ENCODE measurements at regions not wholly inside any gene's neighbourhood (a gene's known extent, or its start where the extent isn't known, plus 50 kb on each side); places are given as distances from the start of the nearest gene placed in this dataset.

DNA sequence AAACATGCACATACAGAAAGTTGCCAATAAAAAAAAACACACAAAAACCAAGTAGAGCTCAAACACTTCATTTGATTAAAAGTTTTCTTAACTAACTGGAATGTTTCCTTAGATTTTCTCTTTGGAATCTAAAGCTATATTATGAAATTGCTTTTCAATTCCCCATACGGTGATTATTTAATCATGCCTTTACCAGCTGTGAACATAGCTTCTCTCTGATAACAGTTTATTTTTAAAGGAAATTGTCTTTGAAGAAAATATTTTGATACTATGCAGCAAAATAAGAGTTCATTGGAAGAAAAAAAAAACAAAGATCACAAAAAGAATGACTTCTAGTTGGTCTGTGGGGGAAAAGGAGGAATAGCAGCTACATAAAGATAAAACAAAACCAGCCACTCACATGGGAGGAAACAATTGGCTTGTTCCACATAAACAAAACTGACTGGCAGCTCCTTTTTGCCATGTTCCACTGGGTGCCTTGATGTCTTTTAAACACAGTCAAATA is 71.4 kb downstream of the BMP4 start:
- ChIA-PET POLR2A (no interaction called here), CTCF (no interaction called here)
- TF ChIP-seq, protein P1, sequence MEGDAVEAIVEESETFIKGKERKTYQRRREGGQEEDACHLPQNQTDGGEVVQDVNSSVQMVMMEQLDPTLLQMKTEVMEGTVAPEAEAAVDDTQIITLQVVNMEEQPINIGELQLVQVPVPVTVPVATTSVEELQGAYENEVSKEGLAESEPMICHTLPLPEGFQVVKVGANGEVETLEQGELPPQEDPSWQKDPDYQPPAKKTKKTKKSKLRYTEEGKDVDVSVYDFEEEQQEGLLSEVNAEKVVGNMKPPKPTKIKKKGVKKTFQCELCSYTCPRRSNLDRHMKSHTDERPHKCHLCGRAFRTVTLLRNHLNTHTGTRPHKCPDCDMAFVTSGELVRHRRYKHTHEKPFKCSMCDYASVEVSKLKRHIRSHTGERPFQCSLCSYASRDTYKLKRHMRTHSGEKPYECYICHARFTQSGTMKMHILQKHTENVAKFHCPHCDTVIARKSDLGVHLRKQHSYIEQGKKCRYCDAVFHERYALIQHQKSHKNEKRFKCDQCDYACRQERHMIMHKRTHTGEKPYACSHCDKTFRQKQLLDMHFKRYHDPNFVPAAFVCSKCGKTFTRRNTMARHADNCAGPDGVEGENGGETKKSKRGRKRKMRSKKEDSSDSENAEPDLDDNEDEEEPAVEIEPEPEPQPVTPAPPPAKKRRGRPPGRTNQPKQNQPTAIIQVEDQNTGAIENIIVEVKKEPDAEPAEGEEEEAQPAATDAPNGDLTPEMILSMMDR (IDR thresholded peaks at IDR 0.05; ENCODE audit: insufficient read depth, low read depth, low read length) = no peak
- Histone ChIP-seq H3K36me3 (ENCODE audit: control insufficient read depth, insufficient read depth, low read length) (no peaks in the 10 kb centered on the region), H3K27me3 (ENCODE audit: control insufficient read depth, insufficient read depth, low read length) (no peaks in the 10 kb centered on the region), H3K4me3 (ENCODE audit: low read depth, low read length) (no peak overlapping the region)
- DNase-seq (ENCODE audit: low read depth) = no peak

DNA sequence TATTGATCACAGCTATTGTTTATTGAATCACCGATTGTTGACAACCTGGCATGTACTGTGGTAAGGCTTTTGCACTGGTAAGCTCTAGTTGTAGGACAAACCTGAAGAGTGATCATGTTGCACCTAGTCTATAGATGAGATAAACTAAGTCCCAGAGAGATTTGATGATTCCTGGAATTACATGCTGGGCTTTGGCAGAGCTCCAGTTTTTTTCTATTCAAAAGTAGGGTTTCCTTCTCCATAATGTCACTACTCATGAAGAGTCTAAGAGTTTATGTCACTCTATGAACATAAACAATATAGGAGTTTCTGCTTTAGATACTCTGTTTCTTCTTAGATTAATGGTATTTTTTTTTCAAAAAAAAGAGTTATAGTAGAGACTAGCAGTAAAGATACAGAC is 72.0 kb downstream of the BMP4 start:
- no peak for DNase-seq (ENCODE audit: low read depth)
- ChIA-PET CTCF (no interaction called here), POLR2A (no interaction called here)
- H3K4me3 ChIP-seq (ENCODE audit: low read depth, low read length) = no peak overlapping the region
- no peaks in the 10 kb centered on the region for H3K36me3 ChIP-seq (ENCODE audit: control insufficient read depth, insufficient read depth, low read length)
- TF ChIP-seq, protein P1 (IDR thresholded peaks at IDR 0.05; ENCODE audit: insufficient read depth, low read depth, low read length) = no peak
- no peaks in the 10 kb centered on the region for H3K27me3 ChIP-seq (ENCODE audit: control insufficient read depth, insufficient read depth, low read length)

DNA sequence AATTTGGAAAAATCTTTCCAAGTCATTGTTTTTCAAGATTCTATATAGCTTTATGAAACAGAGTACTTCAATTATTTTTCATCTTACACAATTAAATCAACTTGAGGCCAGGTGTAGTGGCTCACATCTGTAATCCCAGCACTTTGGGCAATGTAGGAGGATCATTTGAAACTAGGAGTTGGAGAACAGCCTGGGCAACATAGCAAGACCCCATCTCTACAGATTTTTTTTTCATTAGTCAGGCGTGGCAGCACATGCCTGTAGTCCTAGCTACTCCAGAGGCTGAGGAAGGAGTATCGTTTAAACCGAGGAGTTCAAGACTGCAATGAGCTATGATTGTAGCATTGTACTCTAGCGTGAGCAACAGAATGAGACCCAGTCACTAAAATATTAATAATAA is 72.9 kb downstream of the BMP4 start:
- Histone ChIP-seq H3K36me3 (ENCODE audit: control insufficient read depth, insufficient read depth, low read length) (no peaks in the 10 kb centered on the region), H3K4me3 (ENCODE audit: low read depth, low read length) (no peak overlapping the region), H3K27me3 (ENCODE audit: control insufficient read depth, insufficient read depth, low read length) (no peaks in the 10 kb centered on the region)
- no peak for DNase-seq (ENCODE audit: low read depth)
- ChIA-PET CTCF (interaction anchor here (0.8 kb wide), 1 partner anchor 73 kb away, joined by 4 read pairs; no protein-coding TSS in a partner anchor), POLR2A (no interaction called here)
- TF ChIP-seq, protein P1 (IDR thresholded peaks at IDR 0.05; ENCODE audit: insufficient read depth, low read depth, low read length) = no peak

GRCh38 chr14:53882684-53883083 is 73.9 kb downstream of the BMP4 start:
- ChIA-PET POLR2A (no interaction called here), CTCF (no interaction called here)
- TF ChIP-seq, protein P1 (IDR thresholded peaks at IDR 0.05; ENCODE audit: insufficient read depth, low read depth, low read length) = no peak
- no peaks in the 10 kb centered on the region for H3K36me3 ChIP-seq (ENCODE audit: control insufficient read depth, insufficient read depth, low read length)
- no peak for DNase-seq (ENCODE audit: low read depth)
- H3K27me3 ChIP-seq (ENCODE audit: control insufficient read depth, insufficient read depth, low read length) = no peaks in the 10 kb centered on the region
- no peak overlapping the region for H3K4me3 ChIP-seq (ENCODE audit: low read depth, low read length)

DNA sequence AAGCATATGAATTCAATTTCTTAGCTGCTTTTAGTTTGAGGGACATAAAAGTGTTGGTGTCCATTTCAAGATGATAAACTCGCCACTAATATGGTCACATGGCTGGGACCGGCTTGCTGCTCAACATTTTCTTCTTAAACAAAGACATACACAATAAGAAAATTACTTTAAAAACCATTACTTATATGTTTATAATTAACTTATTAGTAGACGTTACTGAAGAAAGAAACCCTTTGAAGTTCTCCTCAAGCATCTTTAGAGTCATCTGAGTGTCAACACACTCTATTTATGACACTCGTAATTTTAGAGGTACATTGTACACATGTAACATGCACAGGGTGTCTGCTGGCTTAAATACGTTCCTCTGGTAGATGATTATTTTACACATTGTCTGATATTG is 74.7 kb downstream of the BMP4 start:
- DNase-seq (ENCODE audit: low read depth) = no peak
- no peak overlapping the region for H3K4me3 ChIP-seq (ENCODE audit: low read depth, low read length)
- H3K36me3 ChIP-seq (ENCODE audit: control insufficient read depth, insufficient read depth, low read length) = no peaks in the 10 kb centered on the region
- H3K27me3 ChIP-seq (ENCODE audit: control insufficient read depth, insufficient read depth, low read length) = no peaks in the 10 kb centered on the region
- CTCF ChIA-PET = interaction anchor here (0.6 to 1.2 kb wide), 2 partner anchors 10 to 328 kb away, joined by 3 to 4 read pairs; no protein-coding TSS in a partner anchor
- POLR2A ChIA-PET = no interaction called here
- TF ChIP-seq, protein P1 (IDR thresholded peaks at IDR 0.05; ENCODE audit: insufficient read depth, low read depth, low read length) = no peak

Data from BJ (cell line).